Globus pallidus (tissue), 1 donor: ENCODE measurements at regions not wholly inside any gene's neighbourhood (a gene's known extent, or its start where the extent isn't known, plus 50 kb on each side); places are given as distances from the start of the nearest gene placed in this dataset.

Experiments
- DNase-seq: peaks from one replicate; pipeline ENCODE4 v3.0.0-alpha.2; 2015; ENCODE audit warnings: low spot score

DNA sequence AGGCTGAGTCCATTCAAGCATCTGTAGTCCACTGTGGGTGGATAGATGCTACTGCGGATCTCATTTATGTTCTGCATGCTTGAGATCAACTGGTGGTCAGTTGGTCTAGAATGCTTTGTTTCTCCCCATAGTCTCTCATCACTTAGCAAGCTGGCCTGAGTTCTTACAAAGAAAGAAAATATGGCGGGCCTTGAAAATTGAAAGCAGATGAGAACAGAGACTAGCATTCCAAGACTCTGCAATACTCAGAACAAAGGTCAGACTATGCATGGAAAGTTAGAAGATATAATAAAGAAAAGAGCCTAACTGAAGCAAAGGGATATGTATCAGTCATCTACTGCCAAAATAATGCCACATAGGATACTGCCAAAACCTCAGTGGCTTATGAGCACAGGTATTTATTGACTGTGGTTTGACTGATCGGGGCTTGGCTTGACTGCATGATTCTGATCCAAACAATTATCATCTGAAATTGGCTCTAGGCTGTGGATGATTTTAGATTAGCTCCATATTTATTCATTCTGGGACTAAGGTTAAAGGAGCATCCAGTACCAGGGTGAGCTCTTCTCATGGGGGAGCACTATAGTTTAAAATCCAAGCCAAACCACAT lies 258.9 kb downstream of the TAF11L14 start:
- DNase-seq, result no peak

- no peak for DNase-seq
These were observed 261.2 kb downstream of the TAF11L14 start for GRCh38 chr5:17895288-17896033.

- DNase-seq, result no peak
These were observed 262.3 kb downstream of the TAF11L14 start for GRCh38 chr5:17896605-17897004.

DNA sequence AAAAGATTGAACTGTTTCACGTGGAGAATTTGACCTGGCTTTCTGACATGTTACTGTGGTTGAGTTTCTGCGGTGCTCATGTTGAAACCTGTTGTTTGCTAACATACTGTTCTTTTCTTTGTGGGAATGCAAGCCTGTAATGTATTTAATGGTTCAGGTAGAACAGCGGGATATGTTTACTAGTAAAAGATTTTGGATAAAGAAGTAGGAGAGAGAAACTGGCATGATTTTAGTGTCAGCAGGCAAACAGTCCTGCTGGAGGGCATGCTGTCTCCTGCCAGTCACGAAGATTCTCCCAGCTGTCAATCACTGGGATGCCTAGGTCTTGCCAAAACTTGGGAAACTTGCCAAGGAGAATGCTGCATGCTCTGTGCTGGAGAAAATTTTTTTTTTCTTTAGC lies 263.5 kb downstream of the TAF11L14 start:
- DNase-seq, result no peak

DNA sequence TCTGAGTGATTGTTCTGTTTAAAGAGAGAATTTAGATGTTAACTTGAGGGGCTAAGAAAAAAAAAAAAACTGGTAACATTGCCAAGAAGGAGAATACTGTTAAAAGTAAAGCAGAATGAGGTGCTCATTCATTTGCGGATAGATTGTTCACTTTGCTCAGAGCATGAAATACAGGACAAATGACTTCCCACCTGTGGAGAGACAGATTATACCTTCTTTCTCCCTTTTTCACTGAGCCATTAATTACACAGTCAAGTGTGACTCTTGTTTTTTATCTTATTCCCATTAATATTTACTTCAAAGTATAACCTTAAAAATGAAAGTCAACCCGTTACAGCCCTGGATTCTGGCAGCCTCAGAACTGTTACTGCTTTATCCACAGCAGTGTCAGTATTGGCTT lies 264.5 kb downstream of the TAF11L14 start:
- DNase-seq, result no peak

GRCh38 chr5:17907094-17907493 lies 272.8 kb downstream of the TAF11L14 start:
- no peak for DNase-seq

DNA sequence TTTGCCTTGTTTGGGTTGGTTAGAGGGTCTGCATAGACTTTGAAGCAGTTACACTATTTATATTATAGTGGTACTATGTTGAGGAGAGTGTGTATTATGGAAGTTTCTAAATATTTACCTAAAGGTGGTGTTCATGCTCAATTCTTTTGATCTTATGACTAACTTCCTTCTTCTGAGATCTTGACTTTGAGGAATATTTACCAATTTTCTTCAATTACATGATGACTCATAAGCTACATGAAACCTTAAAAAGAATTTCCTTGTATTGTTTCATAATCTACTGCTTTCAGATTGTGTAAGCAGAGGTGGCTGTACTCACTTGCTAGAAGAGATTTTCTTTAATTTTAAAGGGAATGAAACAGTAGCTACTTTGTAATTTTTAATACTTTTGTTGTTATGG lies 276.1 kb downstream of the TAF11L14 start:
- DNase-seq, result no peak

DNA sequence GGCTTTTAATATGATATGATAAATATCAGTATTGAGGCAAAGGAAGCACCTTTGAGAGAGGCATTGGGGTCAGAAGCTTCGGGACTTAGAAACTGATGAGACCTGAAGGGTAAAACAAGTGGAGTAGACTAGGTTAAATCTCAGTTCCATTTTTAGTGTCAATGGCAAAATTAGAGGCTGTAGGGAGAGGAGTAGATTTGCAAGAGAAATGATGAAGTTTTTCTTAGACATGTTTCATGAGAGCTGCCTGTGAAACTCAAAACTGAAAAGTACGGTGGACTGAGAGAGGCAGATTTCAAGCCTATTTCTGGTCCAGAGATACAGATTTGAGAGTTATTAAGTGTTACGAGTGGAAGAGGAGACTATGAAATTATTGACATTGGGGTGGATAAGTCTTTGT lies 278.5 kb downstream of the TAF11L14 start:
- DNase-seq, result no peak

GRCh38 chr5:17916446-17916845 lies 282.2 kb downstream of the TAF11L14 start:
- DNase-seq, result no peak

DNA sequence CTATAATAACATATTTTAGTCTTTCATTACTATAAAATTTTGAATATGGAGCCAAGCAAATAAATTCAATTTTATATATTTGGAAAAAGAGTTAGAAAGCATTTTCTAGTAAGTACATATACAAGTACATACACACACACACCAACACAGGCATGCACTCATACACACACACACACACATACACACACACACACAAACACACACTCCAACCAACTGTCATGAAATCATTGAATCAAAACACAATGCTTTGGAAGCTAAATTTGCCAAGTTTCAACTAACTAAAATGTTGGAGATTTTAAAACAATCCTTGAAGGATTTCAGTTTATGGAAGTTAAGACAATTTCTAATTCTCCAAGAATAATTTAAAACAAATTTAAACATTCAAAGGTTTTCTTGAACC lies 283.2 kb downstream of the TAF11L14 start:
- no peak for DNase-seq

DNA sequence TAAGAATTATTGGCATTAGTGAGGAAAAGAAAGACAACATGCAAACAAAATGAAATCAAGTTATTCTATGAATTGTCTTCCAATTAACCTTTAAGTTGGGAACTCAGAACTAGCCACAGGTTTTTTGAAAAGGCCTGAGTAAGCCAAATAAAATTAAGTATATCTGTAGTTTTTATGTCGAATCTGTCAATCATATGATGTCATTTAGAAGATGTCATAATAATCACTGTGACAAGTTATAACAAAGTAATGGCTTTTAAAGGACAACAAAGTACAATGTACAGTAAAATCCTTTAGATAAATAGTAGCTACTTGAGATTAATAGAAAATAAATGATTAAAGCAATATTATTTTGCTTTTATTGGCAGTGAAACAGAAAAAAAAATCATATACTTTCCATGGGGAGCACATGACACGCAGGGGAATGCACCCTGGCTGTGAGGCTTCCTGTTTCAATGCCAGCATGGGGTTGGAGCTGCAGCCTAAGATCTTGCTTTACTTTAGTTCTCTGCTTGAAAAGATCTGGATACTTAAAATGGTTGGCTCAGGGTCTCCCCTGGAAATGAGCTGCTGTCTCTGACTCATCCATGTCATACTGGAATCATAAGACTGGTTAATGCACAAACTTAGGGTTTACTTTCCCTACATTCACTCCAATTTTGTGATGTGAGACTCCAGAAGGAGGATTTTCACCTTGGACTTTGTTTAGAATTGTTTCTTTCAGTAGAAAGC lies 284.3 kb downstream of the TAF11L14 start:
- no peak for DNase-seq

- no peak for DNase-seq
These were observed 291.0 kb downstream of the TAF11L14 start for GRCh38 chr5:17925276-17925675.

- peak; percentile 26 for DNase-seq
These were observed 294.3 kb downstream of the TAF11L14 start for GRCh38 chr5:17928581-17928981.

DNA sequence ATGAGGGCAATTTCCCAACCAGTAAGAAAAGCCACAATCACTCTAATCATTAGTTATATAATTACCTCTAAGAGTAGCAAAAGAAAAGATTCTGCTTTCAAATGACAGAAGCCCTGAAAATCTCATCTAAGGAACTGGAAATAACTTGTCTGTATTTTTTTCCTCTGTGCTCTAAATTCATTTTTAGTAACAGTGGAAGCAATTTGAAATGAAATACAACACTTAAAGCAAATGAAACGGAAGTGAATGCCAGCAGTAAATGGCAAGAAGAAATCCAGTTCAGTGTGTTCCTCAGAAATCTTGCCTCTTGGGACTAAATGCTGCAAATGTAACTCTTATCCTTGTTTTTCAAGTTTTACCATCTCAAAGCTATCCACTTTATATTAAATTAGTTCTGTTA lies 294.9 kb downstream of the TAF11L14 start:
- DNase-seq, result no peak

- DNase-seq, result no peak
These were observed 296.1 kb downstream of the TAF11L14 start for GRCh38 chr5:17930346-17930745.

GRCh38 chr5:17944046-17944445 lies 309.8 kb downstream of the TAF11L14 start:
- no peak for DNase-seq

DNA sequence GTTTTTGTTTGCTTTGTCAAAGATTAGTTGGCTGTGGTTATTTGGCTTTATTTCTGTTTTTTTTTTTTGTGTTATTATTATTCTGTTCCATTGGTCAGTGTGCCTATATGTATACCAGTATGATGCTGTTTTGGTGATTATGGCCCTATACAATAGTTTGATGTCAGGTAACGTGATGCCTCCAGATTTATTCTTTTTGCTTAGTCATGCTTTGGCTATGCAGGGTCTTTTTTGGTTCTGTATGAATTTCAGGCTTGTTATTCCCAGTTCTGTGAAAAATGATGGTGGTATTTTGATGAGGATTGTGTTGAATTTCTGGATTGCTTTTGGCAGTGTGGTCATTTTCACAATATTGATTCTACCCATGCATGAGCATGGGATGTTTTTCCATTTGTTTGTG lies 312.8 kb downstream of the TAF11L14 start:
- no peak for DNase-seq

GRCh38 chr5:17951392-17952169 lies 317.3 kb downstream of the TAF11L14 start:
- no peak for DNase-seq

DNA sequence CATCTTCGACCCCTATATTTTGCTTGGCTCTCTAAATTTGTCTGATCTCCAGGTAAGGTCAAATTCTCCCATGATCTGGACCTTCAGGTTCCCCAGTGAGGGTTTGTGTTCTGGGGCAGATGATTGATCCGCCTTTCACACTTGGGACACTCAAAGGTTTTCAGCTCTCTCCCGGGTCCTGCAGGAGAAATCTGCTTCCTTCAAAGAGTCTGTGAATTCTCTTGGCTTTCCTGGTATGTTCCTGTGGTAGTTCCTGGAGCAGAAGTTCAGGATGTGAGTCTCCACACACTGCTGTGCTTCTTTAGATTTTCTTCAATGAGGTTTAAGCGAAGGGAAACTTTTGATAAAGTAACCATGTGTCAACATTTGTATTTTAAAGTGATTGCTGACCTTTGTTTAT lies 318.0 kb downstream of the TAF11L14 start:
- no peak for DNase-seq

DNA sequence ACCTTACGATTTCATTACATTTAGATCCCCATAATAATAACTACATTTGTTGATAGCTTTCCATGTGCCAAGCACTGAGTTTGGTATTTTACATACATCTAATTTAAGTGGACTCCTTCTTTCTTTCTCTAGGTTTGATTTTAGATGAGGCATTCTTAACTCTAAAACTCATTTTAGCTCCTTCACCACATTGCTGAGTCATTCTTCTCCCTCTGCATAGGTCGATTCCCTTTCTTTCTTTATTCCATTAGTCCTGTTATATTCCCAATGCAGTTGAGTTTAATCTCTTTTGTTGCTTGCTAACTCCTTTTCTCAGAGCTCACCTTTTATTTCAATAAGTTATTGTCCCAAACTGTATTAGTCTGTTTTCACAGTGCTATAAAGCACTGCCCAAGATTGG lies 329.8 kb downstream of the TAF11L14 start:
- DNase-seq, result no peak

GRCh38 chr5:17966640-17967402 lies 332.6 kb downstream of the TAF11L14 start:
- no peak for DNase-seq

DNA sequence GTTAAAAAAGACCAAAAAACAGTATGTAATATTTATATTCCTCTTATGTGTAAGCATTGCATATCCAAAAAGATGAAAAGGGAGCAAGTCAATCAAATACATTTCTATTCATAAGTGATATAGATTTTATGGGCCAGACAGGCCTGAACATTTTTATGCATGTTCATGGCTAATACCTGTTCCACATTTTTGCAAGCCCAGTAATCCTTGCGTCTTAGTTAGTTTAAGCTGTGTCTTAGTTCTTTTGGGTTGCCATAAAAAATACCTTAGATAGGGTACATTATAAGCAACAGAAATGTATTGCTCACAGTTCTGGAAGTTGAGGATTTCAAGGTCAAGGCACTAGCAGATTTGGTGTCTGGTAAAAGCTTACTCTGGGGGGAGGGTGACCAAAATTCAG lies 342.1 kb downstream of the TAF11L14 start:
- no peak for DNase-seq
